ENCODE measurements at regions not wholly inside any gene's neighbourhood (a gene's known extent, or its start where the extent isn't known, plus 50 kb on each side); places are given as distances from the start of the nearest gene placed in this dataset.

DNA sequence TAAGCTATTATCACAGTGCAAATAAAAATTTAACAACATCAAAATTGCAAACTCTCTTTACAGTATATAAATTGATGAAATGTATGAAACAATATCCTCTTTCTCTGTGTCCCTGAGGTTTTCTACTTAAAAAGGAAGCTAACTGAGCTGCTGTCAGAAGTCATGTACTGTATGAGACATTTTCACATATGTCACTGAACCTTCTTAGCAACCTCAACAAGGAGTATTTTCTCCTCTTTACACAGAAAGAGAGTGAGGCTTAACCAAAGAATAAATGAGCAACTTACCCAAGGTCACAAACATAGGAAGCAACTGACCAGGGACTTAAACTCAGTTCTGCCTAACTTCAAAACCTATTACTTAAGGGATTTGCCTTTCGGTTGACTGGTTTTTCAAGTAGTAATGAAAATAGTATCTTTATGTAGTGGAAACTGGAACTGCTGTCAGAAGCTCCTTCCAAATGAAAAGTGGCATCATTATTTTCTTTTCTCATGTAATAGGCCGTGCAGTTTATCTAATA lies 288.9 kb downstream of the LRRIQ3 start:
- no peak for TF ChIP-seq EZH2phosphoT487 (IDR thresholded peaks at IDR 0.05; ENCODE audit: insufficient read depth, low read depth)
- TF ChIP-seq EZH2 (IDR thresholded peaks at IDR 0.05; ENCODE audit: insufficient read depth, poor library complexity, severe bottlenecking) = no peak
